Thyroid gland (tissue), 4 donors: ENCODE measurements at regions not wholly inside any gene's neighbourhood (a gene's known extent, or its start where the extent isn't known, plus 50 kb on each side); places are given as distances from the start of the nearest gene placed in this dataset.

ENCODE experiments used
- CTCF ChIP-seq, 6 experiments: fragments of 200-600 bp in 3 of 6; fragments of 450-650 bp in 3 of 6; sonication (generic) in 3 of 6; IDR thresholded peaks; one replicate each; pipeline ENCODE4 v1.5.1; 2016 to 2019; ENCODE audit warnings: antibody characterized with exemption in 6 of 6, mild to moderate bottlenecking in 2 of 6, inconsistent platforms in 1 of 6, moderate library complexity in 1 of 6
- POLR2A ChIP-seq, 2 donors: fragments of 450-650 bp; IDR thresholded peaks; one replicate each; pipeline ENCODE4 v1.6.1; 2017; ENCODE audit warnings: antibody characterized with exemption in 2 of 2, mild to moderate bottlenecking in 2 of 2, moderate library complexity in 1 of 2

DNA sequence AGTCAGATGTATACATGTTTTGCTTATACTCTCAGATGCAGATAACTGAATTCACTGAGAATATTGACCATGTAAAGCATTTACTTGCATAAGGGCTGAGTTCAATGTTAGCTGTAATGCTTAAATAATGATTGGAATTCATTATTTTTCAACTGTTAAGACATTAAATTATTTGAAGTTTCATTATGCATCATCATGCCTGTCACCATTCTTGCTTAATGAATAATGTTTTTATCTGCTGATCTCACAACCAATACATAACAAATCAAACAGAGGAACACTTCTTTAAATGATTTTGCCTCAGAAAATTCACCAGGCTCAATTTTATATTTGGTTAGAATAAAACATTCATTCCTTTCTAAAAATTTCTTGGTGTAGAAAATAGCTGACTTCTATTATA lies 233.4 kb downstream of the GPR37 start:
- TF ChIP-seq CTCF (IDR thresholded peaks at IDR 0.05): no peak
- no peak for TF ChIP-seq POLR2A (IDR thresholded peaks at IDR 0.05)
